Skeletal muscle cell (primary cell): ENCODE measurements at regions not wholly inside any gene's neighbourhood (a gene's known extent, or its start where the extent isn't known, plus 50 kb on each side); places are given as distances from the start of the nearest gene placed in this dataset.

Experiments used
- DNase-seq: peaks from one replicate; pipeline ENCODE4 v3.0.0-alpha.2; 2010; ENCODE audit warnings: low read depth
- H3K4me3 ChIP-seq: 2 replicates; pipeline ENCODE4 v1.5.1; 2011; ENCODE audit warnings: low read depth, mild to moderate bottlenecking, control low read depth, low read length, moderate library complexity

- no peak for DNase-seq
- H3K4me3 ChIP-seq, result no peak overlapping the region
Observed at GRCh38 chr12:97005174-97005573, 98.1 kb downstream of the NEDD1 start.

GRCh38 chr12:97005646-97006045, 98.6 kb downstream of the NEDD1 start:
- DNase-seq, result no peak
- H3K4me3 ChIP-seq, result no peak overlapping the region

GRCh38 chr12:97006585-97006984, 99.5 kb downstream of the NEDD1 start:
- DNase-seq, result no peak
- no peak overlapping the region for H3K4me3 ChIP-seq

GRCh38 chr12:97016163-97016562, 109.1 kb downstream of the NEDD1 start:
- DNase-seq, result no peak
- no peak overlapping the region for H3K4me3 ChIP-seq

- DNase-seq, result no peak
- no peak overlapping the region for H3K4me3 ChIP-seq
Observed at GRCh38 chr12:97017213-97017612, 110.2 kb downstream of the NEDD1 start.

- DNase-seq, result no peak
Observed at GRCh38 chr12:97022536-97023230, 115.6 kb downstream of the NEDD1 start.

GRCh38 chr12:97024393-97024792, 117.3 kb downstream of the NEDD1 start:
- no peak overlapping the region for H3K4me3 ChIP-seq
- DNase-seq, result no peak

More at GRCh38 chr12:97022536-97023230, 115.6 kb downstream of the NEDD1 start:
- H3K4me3 ChIP-seq, result no peak overlapping the region

- DNase-seq, result no peak
- no peak overlapping the region for H3K4me3 ChIP-seq
Observed at GRCh38 chr12:97026901-97027300, 119.8 kb downstream of the NEDD1 start.

GRCh38 chr12:97027482-97027881, 120.4 kb downstream of the NEDD1 start:
- DNase-seq, result no peak
- H3K4me3 ChIP-seq, result no peak overlapping the region

- DNase-seq, result no peak
- H3K4me3 ChIP-seq, result no peak overlapping the region
Observed at GRCh38 chr12:97038131-97038530, 131.1 kb downstream of the NEDD1 start.

GRCh38 chr12:97038834-97039233, 131.8 kb downstream of the NEDD1 start:
- no peak for DNase-seq
- H3K4me3 ChIP-seq, result no peak overlapping the region

- H3K4me3 ChIP-seq, result no peak overlapping the region
- DNase-seq, result no peak
Observed at GRCh38 chr12:97046901-97047300, 139.8 kb downstream of the NEDD1 start.

GRCh38 chr12:97047361-97047760, 140.3 kb downstream of the NEDD1 start:
- no peak for DNase-seq
- no peak overlapping the region for H3K4me3 ChIP-seq

GRCh38 chr12:97048421-97049035, 141.5 kb downstream of the NEDD1 start:
- no peak for DNase-seq
- no peak overlapping the region for H3K4me3 ChIP-seq

GRCh38 chr12:97050509-97050908, 143.5 kb downstream of the NEDD1 start:
- H3K4me3 ChIP-seq, result no peak overlapping the region
- DNase-seq, result no peak

- H3K4me3 ChIP-seq, result no peak overlapping the region
- DNase-seq, result no peak
Observed at GRCh38 chr12:97051341-97051740, 144.3 kb downstream of the NEDD1 start.

GRCh38 chr12:97061171-97061570, 154.1 kb downstream of the NEDD1 start:
- DNase-seq, result no peak

GRCh38 chr12:97063292-97063935, 156.4 kb downstream of the NEDD1 start:
- DNase-seq, result no peak

More at GRCh38 chr12:97061171-97061570, 154.1 kb downstream of the NEDD1 start:
- no peak overlapping the region for H3K4me3 ChIP-seq

GRCh38 chr12:97075161-97075933, 168.3 kb downstream of the NEDD1 start:
- H3K4me3 ChIP-seq, result no peak overlapping the region
- DNase-seq, result no peak

More at GRCh38 chr12:97063292-97063935, 156.4 kb downstream of the NEDD1 start:
- no peak overlapping the region for H3K4me3 ChIP-seq
